ENCODE measurements at regions not wholly inside any gene's neighbourhood (a gene's known extent, or its start where the extent isn't known, plus 50 kb on each side); places are given as distances from the start of the nearest gene placed in this dataset.
"Not testable (repeated sequence)": the region's sequence is repeated elsewhere in the genome, so short reads cannot be mapped to it uniquely, and the experiment has no call there.

DNA sequence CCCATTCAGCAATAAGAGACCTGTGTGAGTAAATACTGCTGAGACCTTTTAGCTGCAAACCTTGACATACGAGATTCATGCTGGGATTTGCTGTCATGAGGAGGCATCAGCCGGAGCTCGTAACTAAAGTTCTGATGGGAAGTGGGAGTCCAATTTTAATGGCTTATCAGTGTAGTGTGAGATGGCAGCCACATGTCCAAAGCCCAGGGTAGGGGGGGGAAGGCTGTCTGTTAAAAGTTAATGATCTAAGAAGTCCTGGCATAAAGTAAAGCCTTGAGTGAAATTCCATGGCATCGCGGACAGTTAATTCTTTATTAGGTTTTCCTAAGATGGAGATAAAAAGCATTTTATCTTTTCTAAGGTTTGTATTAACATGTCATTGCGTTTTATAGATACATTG is 240.0 kb downstream of the AACS start:
- no peak for DNase-seq (ENCODE audit: low read depth in 2 of 2)

DNA sequence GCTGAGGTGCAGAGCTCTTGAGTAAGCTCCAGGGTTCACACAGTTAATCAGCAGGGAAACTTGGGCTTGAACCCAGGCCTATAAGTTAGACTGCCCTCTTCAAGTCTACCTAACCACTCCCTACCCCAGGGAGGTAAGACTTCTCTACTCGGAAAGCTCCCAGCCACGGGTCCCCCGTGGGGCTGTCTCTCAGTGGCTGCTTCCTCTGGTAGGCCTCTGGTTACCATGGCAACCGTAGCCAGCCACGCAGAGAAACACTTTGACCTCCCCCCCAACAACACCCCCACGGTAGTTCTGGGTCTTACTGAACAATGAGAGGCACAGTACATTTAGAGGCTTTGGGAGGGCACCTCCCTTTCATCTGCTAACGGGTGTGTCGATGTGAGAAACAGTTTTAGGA is 245.2 kb downstream of the AACS start:
- DNase-seq (ENCODE audit: low read depth in 2 of 2) = no peak

DNA sequence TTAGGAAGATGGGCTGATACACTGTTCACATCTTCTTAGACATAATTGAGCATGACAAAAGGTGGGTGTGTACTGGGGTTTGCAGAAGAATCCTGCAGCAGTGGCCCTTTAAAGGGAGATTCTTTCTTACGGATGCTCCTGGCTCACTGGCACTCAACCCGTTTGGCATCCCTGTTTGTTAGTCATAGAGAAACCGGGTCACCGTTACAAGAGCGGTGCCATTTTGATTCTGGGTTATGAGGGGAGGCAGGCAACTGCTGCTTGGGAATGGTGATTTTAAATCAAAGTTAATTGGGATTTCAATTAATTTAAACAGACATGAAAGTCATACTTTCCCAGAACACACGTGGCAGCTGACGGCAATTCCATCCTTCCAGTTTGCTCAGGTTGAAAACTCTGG is 245.8 kb downstream of the AACS start:
- no peak for DNase-seq (ENCODE audit: low read depth in 2 of 2)

DNA sequence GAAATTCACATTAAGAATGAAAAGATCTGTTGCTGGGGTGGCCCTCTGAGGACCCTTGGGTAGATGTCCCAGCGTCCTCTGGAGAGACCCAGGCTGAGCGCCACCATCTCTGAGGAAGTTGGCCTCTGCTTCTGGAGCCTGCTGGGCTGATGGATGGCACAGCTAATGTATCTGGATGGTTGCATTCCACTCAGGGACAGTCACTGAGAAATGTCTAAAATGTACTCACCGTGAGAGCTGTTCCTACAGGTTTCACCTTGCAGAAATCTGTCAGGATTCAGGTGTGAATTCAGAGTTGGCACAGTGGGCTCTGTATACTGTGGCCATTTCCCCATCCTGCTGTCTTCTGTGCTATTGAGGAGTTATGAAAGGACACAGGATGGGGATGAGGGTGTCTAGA is 247.2 kb downstream of the AACS start:
- DNase-seq (ENCODE audit: low read depth in 2 of 2) = no peak

DNA sequence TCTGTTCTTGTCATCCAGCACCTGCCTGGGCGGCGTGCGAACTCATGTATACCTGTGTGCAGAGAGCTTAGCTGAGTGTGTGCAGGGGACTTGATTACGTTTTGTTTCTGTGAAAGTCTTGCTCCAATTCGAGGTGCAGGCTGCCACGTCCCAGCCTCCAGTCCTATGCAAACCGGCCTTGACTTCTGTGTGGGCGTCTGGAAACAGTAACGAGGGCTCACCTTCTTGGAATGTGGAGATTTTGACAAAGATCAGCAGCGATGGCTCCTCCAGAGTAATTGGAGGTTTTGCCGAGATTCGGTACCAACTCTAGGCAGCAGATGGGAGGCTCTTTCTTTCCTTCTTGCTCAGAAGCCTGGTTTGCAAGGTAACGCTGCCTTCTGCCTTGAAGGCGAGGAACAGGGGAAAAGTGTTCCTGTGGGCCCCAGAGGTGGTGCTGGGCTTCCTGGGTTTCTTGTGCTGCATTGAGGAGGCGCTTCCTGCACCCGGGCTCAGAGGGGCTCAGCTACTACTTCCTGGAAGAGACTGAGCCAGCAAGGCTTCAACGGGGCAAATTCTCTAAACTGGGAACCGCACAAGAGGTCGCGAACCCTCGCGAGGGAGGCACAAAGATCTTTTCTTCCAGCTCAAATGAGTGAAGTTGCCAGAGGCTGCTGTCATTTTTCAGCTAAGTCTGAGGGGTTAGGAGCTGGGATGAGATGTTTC is 249.0 kb downstream of the AACS start:
- no peak for DNase-seq (ENCODE audit: low read depth in 2 of 2)

DNA sequence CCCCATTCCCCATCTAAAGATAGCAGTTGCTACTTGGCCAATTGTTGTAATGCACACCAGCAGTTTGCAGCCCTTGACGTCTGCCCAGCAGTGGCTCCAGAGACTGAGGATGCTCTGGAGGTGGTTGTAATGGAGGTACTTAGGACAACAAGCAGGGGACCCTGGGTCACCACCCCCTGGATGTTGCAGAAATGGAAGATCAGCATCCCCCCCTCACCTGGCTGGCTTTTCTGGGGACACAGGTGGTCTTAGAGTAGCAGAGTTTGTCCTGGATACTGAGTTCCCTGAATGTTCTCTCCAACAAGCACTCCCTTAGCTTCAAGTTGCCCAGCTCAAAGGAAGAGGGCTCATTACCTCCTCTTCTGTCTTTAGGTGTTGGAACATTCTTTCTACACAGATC is 250.5 kb downstream of the AACS start:
- DNase-seq (ENCODE audit: low read depth in 2 of 2) = no peak

DNA sequence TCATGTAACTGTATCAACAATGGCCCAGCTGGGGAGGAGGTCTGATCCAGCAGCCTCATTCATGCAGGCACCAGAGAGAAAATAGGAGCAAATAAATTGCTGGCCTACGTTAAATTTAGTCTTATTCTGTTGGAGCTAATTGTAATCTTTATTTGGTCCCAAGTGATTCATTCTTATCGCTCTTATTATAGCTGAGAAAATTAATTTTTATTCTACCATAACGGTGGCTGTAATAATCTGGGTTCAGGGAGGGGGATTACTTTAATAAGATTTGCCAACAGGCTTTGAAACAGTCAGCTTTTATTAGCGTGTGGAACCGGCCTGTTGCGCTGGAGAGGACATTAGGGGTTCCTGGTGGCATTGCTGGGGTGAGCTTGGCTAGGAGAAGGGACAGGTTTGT is 254.9 kb downstream of the AACS start:
- no peak for DNase-seq (ENCODE audit: low read depth in 2 of 2)

GRCh38 chr12:125324861-125325490 is 259.7 kb downstream of the AACS start:
- no peak for DNase-seq (ENCODE audit: low read depth in 2 of 2)

GRCh38 chr12:125329239-125330102 is 264.2 kb downstream of the AACS start:
- DNase-seq (ENCODE audit: low read depth in 2 of 2) = no peak

GRCh38 chr12:125330645-125331341 is 265.6 kb downstream of the AACS start:
- peak; percentile 9 to 43 for DNase-seq (ENCODE audit: low read depth in 2 of 2)

- DNase-seq (ENCODE audit: low read depth in 2 of 2) = no peak
Measured at GRCh38 chr12:125331342-125332052, 266.3 kb downstream of the AACS start.

- DNase-seq (ENCODE audit: low read depth in 2 of 2) = no peak
Measured at GRCh38 chr12:125332900-125333299, 267.7 kb downstream of the AACS start.

DNA sequence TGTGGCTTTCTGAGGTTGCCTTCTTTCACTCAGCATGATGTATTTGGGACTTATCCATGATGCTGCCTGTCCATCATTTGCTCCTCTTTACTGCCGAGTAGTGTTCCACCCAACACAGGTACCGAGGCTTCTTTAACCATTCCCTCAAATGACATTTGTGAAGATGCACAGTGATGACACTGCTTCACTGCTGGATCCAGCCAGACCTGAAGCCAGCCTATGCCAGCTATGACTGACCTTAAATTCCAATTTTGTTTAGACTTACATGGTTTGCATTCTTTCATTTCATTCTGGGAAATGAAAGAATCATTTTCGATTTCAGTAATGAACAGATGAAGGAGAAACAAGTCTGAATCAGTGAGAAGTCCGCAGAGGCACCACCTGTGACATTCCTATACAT is 271.0 kb downstream of the AACS start:
- DNase-seq (ENCODE audit: low read depth in 2 of 2) = no peak

DNA sequence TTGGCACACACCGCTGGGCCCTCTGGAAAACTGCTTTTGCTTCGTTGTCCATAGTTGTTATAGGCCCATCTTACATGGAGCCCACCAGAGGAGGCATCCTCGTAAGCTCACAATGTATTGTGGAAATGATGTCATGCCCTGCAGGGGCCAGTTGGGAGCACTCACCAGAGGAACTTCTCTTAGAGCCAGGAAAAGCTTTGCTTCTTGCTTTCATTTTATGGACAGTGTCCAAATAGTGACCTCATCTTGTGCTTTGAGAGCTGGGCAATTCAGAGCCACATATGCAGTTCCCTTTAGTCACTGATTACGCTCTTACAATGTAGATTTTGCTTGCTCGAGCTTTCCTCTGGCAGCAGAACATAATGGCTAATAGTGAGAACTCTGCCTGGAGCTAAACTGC is 275.6 kb downstream of the AACS start:
- DNase-seq (ENCODE audit: low read depth in 2 of 2) = no peak

DNA sequence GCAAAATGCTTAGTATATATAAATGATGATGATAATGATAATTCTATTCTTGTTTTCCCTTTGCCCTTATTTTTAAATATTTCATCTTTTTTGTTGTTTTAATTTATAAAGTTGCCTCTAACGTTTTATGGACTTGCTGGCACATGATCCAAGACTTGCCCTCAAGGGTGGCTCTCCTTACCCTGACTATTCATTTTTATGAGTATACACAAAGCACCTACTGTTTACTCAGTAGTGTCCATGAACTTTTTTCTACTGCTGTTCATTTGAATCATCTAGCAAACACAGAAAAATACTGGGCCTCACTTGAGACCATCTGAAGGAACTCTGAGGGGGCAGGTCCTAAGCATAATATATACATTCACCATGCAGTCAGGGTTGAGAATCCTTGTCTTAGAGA is 276.2 kb downstream of the AACS start:
- DNase-seq (ENCODE audit: low read depth in 2 of 2) = no peak

DNA sequence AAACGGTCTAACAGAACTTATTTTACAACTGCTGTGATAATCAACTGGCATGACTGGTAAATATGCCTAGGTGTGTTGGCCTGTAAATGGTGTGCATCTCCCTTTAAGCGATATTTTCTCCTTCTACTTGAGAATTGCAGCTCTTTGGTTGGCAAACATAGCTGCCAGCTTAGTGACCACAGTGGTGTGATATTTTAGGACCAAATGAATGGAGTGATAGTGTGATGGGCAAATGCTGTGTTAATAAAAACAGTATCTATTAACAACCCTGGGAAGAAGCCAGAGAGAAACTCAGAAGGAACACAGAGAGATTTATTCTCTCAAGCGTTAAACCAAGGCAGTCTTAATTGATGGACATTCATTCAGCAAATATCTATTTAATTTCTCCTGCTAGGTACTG is 278.4 kb downstream of the AACS start:
- DNase-seq (ENCODE audit: low read depth in 2 of 2) = no peak

DNA sequence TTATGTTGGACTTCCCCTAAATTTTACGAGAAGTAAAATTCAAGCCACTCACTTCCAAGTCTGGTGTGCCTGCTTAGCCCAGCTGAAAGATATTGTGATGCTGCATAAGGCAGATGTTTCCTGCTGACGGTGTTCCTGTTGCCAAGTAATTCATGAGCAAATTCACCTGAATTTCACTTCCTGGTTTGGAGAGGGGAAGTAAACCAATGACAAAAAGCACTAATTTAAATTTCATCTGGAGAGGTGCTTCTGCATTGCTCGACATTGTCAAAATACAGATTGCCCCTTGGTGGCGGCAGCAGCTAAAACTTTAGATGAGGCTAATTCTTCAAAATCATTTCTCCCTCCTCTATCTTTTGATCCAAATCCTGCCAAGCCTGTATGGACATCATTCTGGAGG is 281.1 kb downstream of the AACS start:
- DNase-seq (ENCODE audit: low read depth in 2 of 2) = no peak

- DNase-seq (ENCODE audit: low read depth in 2 of 2) = no peak
Measured at GRCh38 chr12:125351788-125352187, 286.6 kb downstream of the AACS start.

DNA sequence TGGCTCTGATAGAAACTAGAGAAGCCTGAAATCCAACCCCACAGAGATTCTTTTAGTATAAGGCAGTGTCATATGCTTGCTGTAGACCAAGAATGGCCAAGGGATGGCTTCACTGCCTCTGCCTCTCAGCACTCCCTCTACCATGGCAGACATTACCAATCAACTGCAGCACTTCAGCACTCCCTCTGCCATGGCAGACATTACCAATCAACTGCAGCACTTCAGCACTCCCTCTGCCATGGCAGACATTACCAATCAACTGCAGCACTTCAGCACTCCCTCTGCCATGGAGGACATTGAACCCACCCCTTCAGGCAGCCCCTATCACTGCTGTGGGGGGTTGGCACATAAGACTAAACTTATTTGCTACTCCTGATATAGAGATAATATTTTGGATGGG is 287.8 kb downstream of the AACS start:
- not testable (repeated sequence) for DNase-seq (ENCODE audit: low read depth in 2 of 2)

DNA sequence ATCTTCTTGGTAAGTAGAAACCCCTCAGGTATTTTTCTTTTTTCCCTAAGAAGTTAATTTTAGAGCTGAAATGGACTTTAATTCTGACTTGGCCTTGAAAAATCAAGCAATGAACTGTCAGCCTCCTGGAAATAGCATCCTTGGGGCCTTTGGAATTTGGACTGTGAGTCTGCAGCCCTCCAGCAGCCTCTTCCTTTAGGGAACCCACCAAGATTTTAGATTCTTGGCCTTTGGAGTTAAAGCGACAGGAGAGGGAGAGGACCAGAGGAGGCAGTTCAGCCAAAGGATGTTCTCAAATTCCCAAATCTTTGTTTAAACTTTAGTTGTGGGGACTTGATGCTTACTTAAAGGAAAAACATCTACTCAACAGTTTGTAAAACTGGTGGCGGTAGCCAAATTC is 288.6 kb downstream of the AACS start:
- no peak for DNase-seq (ENCODE audit: low read depth in 2 of 2)

GRCh38 chr12:125355614-125356013 is 290.4 kb downstream of the AACS start:
- no peak for DNase-seq (ENCODE audit: low read depth in 2 of 2)

DNA sequence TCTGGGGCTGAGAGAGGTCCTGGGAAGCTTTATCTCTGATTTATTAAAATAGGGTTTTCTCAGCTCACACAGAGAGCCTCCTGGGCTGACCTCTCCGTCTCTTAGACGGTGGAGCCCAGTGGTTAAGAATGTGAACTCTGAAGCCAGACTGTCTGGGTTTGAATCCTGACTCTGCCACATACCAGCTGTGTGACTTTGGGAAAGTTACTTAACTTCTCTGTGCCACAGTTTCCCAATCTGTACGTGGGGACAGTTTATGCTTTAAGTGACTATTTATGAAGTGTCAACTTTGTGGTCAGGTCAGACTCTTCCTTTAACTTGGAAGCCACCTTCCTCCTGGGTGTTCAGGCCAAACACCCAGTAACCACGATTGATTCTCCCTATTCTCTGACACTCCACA is 290.9 kb downstream of the AACS start:
- DNase-seq (ENCODE audit: low read depth in 2 of 2) = no peak

All from activated CD4-positive, alpha-beta T cell treated with anti-CD3 and anti-CD28 coated beads for 24 hours (primary cell).